GM12801 (cell line): ENCODE measurements at regions not wholly inside any gene's neighbourhood (a gene's known extent, or its start where the extent isn't known, plus 50 kb on each side); places are given as distances from the start of the nearest gene placed in this dataset.

Experiments
- TF ChIP-seq, protein P1 (sequence below): IDR thresholded peaks from one replicate; pipeline ENCODE4 v1.5.1; 2011; ENCODE audit warnings: control low read depth; ENCODE audit not compliant: insufficient read length; ENCODE audit errors: extremely low read depth

DNA sequence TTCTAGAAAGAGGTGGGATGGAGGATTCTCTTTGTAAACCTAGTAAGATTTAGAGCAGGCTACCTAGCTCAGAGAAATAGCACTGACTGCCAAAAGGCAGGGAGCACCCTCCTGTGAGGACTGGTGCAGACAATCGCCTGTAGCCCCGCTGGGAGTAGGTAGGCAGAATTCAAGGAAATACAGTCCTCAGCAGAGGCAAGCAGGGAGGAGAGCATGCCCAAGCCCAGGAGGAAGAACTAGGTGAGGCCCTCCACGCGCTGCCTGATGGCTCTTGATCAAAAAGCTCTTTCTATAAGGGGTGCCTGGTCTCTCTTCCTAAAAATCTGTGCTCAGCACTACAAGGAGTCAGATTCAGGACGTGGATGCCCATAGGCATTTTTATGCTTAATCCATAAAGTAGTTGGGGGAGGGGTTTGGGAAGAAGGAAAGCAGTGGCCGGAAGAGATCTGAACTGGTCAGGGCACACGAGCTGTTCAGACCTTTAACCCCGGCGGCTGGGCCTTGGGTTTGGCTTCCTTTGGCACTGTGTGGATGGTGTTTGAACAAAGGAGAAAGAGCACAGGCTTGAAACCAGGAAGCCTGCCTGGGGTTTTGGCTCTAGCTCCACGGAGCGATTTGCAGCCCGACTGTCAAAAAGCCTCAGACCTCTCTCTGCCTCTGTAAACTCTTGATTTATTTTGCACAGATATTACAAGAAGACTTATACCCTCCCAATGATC is 320.6 kb downstream of the FOXO1 start:
- TF ChIP-seq, protein P1, sequence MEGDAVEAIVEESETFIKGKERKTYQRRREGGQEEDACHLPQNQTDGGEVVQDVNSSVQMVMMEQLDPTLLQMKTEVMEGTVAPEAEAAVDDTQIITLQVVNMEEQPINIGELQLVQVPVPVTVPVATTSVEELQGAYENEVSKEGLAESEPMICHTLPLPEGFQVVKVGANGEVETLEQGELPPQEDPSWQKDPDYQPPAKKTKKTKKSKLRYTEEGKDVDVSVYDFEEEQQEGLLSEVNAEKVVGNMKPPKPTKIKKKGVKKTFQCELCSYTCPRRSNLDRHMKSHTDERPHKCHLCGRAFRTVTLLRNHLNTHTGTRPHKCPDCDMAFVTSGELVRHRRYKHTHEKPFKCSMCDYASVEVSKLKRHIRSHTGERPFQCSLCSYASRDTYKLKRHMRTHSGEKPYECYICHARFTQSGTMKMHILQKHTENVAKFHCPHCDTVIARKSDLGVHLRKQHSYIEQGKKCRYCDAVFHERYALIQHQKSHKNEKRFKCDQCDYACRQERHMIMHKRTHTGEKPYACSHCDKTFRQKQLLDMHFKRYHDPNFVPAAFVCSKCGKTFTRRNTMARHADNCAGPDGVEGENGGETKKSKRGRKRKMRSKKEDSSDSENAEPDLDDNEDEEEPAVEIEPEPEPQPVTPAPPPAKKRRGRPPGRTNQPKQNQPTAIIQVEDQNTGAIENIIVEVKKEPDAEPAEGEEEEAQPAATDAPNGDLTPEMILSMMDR = no peak

DNA sequence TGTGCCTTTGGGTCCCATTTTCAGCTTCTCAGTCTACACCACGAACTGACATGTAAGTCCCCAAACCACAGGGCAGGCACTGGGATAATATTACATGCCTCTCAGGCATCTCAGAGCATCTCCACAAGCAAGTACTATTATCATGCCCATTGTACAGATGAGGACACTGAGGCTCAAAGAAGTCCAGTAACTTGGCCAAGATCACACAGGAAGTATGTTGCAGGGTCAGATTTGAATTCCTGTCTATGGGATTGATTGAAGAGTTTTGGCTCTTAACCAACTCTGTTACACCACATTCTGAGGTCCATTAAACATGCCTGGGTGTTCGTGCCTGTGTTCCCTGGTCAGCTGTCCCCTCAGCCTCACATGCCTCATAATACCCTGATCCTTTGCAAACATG is 319.8 kb downstream of the FOXO1 start:
- TF ChIP-seq, protein P1 = no peak

DNA sequence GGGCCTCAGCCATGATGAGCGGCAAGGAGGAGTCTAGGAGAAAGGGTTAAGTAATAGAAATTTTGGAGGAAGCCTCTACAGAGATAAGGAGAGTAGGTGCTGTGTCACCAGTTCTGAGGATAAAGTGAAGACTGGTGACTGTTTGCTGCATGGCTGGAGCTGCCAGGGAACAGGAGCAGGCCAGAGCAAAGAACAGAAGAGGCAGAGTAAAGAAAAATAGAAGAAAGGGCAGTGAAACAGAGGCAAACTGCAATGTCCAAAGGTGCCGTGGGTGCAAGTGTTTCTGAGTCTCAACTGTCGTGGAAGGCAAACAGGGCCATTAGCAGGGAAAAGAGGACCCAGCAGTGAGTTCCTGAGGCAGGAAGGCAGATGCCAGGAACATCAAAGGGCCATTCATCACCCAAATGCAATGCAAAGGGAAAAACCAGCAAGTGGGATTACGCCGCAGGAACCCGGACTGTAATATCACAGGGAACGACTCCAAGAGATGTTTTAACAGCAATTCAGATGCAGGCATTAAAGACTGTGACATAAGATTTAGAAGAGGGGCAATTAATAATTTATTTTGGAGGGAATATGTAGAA is 318.3 kb downstream of the FOXO1 start:
- TF ChIP-seq, protein P1 = no peak

DNA sequence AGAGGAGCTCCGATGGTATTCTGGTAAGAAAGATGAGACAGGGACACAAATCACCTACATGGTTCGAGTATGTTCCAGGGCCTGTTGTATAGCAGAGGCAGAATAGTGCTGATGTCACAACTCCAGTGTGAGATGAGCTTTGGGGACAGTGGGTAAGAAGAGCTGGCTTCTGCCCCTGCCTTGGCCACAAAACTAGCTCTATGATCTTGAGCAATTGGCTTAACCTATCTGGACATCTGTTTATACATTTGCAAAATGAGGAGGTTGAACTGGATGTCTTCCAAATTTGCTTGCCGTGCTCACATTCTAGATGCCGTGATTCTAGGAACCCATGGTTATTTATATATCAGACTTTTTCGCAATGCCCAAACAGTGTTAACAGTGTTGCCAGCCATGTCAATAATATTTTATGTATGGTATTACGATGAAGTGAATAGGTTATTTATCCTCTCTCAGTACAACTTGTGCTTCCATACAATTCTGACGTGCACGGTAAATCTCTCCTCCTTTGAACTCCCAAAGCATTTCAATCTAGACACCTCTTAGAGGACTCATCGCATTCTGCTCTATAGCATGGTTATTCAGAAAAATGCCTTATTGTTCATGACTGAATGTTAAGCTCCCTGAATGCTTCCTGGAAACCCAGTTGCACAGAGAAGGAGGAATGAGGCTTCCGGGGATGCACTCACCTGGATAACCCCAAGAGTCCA is 316.0 kb downstream of the FOXO1 start:
- TF ChIP-seq, protein P1 = no peak

DNA sequence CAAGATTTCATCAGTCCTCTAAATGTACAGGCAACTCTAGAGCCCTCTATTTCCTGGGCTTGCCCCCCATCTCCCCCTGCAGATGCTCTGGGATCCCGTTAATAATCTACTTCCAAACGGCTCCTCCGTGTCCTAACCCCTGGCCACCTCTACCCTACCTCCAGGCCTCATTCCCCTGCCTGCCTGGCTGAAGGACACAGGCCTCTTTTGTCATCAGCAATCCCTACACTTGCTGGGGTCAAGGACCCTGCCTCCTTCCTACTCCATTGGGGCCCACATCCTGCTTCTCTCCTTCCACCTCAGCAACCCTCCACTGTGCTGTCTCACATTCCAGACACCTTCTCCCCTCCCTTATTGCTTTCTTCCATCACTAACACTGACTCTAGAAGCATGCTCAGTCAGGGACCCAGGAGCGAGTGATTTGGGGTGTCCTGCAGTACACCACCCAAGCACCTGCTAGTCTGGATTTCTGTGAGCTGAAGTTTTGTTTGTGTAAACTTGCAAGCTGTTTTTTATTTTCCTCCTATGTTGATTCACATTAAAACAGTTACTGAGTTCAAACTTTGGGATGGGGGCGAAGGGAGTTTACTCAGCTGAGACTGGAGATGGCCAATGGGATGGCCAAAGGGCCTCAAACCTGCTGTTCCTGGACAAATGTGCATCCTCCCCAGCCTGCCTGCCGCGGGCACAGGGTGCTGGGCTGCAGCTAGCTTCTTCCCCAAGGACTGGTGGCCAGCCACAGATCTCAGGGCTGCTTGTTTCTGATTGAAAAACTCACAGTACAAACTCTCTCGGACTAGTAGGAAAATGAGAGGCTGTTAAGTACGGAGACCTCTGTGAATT is 314.7 kb downstream of the FOXO1 start:
- TF ChIP-seq, protein P1 = no peak

DNA sequence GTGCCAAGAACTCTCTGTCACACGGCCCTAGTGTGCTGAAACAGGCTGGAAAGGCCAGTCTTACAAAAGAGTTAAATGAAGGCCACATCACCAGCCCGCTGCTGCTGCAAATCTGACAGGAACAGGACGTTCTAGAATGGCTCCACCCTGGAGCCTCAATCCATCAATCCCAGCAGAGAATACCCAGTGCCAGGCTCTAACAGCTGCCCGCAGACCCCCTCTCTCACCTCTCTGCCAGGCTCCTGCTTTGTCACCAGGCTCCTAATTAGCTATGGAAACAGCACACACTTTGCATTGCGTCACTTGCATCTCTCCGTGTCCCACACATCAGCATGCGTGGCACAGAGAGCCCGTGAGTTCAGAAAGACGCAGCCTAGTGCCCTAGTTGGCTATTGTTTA is 314.1 kb downstream of the FOXO1 start:
- TF ChIP-seq, protein P1 = no peak

DNA sequence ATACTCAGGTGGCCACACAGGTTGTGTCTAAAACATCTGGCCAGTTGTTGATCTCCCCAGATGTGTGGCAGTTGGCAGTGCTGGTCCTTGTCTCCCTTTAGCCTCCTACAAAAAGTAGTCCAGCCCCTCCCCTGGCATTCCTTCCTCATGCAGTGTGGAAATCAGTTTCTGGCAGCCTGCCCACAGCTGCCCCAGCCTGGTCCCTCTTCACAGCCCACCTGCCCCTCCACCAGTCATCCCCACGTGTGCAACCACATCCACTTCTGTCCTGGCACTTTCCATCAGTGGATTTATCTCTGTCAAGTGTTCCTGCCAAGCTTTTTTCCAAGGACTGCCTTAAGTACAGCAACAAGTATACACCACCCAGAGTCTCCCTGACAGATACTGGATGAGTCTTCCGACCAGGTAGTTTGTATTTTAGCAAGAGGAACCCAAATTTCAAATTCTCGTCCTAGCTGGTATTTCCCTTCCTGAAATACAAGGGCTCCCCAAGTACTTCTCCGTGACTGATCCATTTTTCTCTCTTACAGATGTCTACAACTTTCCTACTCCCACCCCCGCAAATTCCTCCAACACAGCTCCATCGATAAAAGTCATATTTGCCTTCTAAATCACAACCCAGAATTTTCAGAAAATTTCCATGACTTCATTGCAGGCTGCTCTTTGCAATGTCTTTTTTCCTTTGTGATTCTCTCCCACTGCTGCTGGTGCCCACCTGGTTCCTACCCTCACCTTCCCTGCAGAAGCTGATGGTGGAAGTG is 313.5 kb downstream of the FOXO1 start:
- TF ChIP-seq, protein P1 = no peak
